ENCODE measurements at regions not wholly inside any gene's neighbourhood (a gene's known extent, or its start where the extent isn't known, plus 50 kb on each side); places are given as distances from the start of the nearest gene placed in this dataset.

DNA sequence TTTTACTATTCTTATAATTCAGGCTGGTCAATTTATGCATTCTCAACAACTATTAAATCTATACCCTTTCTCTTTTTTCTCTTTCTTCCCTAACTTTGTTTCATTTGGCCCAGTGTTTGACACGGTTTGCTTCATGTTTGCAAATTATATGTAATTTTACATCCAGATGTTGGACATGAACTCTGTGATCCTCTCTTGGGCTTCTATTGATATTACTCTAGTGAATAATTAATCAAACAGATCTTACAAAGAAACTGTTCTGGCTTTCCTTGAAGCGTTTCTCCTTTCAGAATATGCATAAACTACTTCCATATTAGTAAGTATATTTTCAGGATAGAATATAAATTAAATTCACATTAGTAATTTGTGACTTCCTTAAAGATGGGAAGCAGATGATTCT is 225.1 kb upstream of the TMEFF2 start:
- Histone ChIP-seq H3K4me1 (ENCODE audit: control insufficient read depth in 1 of 2, insufficient read depth in 2 of 2, low read length in 2 of 2) (no peaks in the 10 kb centered on the region), H3K4me3 (replicated peaks in 1 of 2; ENCODE audit: low read depth in 1 of 2, low read length in 2 of 2) (no peak overlapping the region), H3K27ac (ENCODE audit: low read depth, low read length) (no peak overlapping the region), H4K20me1 (ENCODE audit: insufficient read depth) (no peaks in the 10 kb centered on the region), H3K27me3 (ENCODE audit: insufficient read depth, low read length) (no peaks in the 10 kb centered on the region), H3K9me2 (ENCODE audit: insufficient read depth) (no peaks in the 10 kb centered on the region), H3K4me2 (ENCODE audit: low read length) (no peak overlapping the region), H3K9ac (ENCODE audit: low read length) (no peak overlapping the region), H3K79me2 (ENCODE audit: insufficient read depth, low read length) (no peaks in the 10 kb centered on the region), H3K9me3 (ENCODE audit: control insufficient read depth in 1 of 2, insufficient read depth in 1 of 2, low read depth in 1 of 2, low read length in 2 of 2) (no peaks in the 10 kb centered on the region), H2AFZ (ENCODE audit: low read depth, low read length, poor library complexity, severe bottlenecking) (no peak overlapping the region), H3K36me3 (ENCODE audit: control insufficient read depth in 1 of 2, insufficient read depth in 2 of 2, low read length in 2 of 2) (no peaks in the 10 kb centered on the region)
- no peak for TF ChIP-seq POLR2A (IDR thresholded peaks at IDR 0.05; ENCODE audit: borderline replicate concordance, extremely low read depth, insufficient read depth, insufficient read length)
- TF ChIP-seq SP1 (IDR thresholded peaks at IDR 0.05; ENCODE audit: low read depth), result no peak
- intact Hi-C loops (cut with micrococcal nuclease), result no loop called here
- no TSS peak for BruUV-seq (replicated peaks)
- POLR2A ChIA-PET, result no interaction called here
- ATAC-seq (no peak), DNase-seq (ENCODE audit: low read depth, low spot score) (no peak)
- CTCF ChIA-PET, result no interaction called here
- RAD21 ChIA-PET (ENCODE audit: low non-redundant PET in 1 of 2, low total read pairs in 2 of 2, uncharacterized antibody in 2 of 2, unreplicated experiment in 2 of 2), result no interaction called here

- DNase-seq (ENCODE audit: low read depth, low spot score) (no peak), ATAC-seq (no peak)
- ChIA-PET CTCF (no interaction called here), POLR2A (no interaction called here), RAD21 (ENCODE audit: low non-redundant PET in 1 of 2, low total read pairs in 2 of 2, uncharacterized antibody in 2 of 2, unreplicated experiment in 2 of 2) (no interaction called here)
- Histone ChIP-seq H3K9ac (ENCODE audit: low read length) (no peak overlapping the region), H3K79me2 (ENCODE audit: insufficient read depth, low read length) (no peaks in the 10 kb centered on the region), H3K4me3 (replicated peaks in 1 of 2; ENCODE audit: low read depth in 1 of 2, low read length in 2 of 2) (no peak overlapping the region), H3K27ac (ENCODE audit: low read depth, low read length) (no peak overlapping the region), H2AFZ (ENCODE audit: low read depth, low read length, poor library complexity, severe bottlenecking) (no peak overlapping the region), H3K4me1 (ENCODE audit: control insufficient read depth in 1 of 2, insufficient read depth in 2 of 2, low read length in 2 of 2) (no peaks in the 10 kb centered on the region), H3K9me2 (ENCODE audit: insufficient read depth) (no peaks in the 10 kb centered on the region), H3K27me3 (ENCODE audit: insufficient read depth, low read length) (no peaks in the 10 kb centered on the region), H3K9me3 (ENCODE audit: control insufficient read depth in 1 of 2, insufficient read depth in 1 of 2, low read depth in 1 of 2, low read length in 2 of 2) (no peaks in the 10 kb centered on the region), H4K20me1 (ENCODE audit: insufficient read depth) (no peaks in the 10 kb centered on the region), H3K4me2 (ENCODE audit: low read length) (no peak overlapping the region), H3K36me3 (ENCODE audit: control insufficient read depth in 1 of 2, insufficient read depth in 2 of 2, low read length in 2 of 2) (no peaks in the 10 kb centered on the region)
- intact Hi-C loops (cut with micrococcal nuclease), result no loop called here
- BruUV-seq (replicated peaks), result no TSS peak
- TF ChIP-seq EZH2 (IDR thresholded peaks at IDR 0.05) (no peak), CEBPB (IDR thresholded peaks at IDR 0.05; ENCODE audit: low read depth) (no peak), EGR1 (IDR thresholded peaks at IDR 0.05; ENCODE audit: low read depth) (no peak)
Observed at GRCh38 chr2:192416060-192416459, 221.3 kb upstream of the TMEFF2 start.

GRCh38 chr2:192414794-192415193 is 220.1 kb upstream of the TMEFF2 start:
- ATAC-seq (no peak), DNase-seq (ENCODE audit: low read depth, low spot score) (no peak)
- ChIA-PET POLR2A (no interaction called here), RAD21 (ENCODE audit: low non-redundant PET in 1 of 2, low total read pairs in 2 of 2, uncharacterized antibody in 2 of 2, unreplicated experiment in 2 of 2) (no interaction called here), CTCF (no interaction called here)
- intact Hi-C loops (cut with micrococcal nuclease), result no loop called here
- Histone ChIP-seq H2AFZ (ENCODE audit: low read depth, low read length, poor library complexity, severe bottlenecking) (no peak overlapping the region), H3K4me3 (replicated peaks in 1 of 2; ENCODE audit: low read depth in 1 of 2, low read length in 2 of 2) (no peak overlapping the region), H3K27ac (ENCODE audit: low read depth, low read length) (no peak overlapping the region), H3K4me2 (ENCODE audit: low read length) (no peak overlapping the region), H4K20me1 (ENCODE audit: insufficient read depth) (no peaks in the 10 kb centered on the region), H3K36me3 (ENCODE audit: control insufficient read depth in 1 of 2, insufficient read depth in 2 of 2, low read length in 2 of 2) (no peaks in the 10 kb centered on the region), H3K27me3 (ENCODE audit: insufficient read depth, low read length) (no peaks in the 10 kb centered on the region), H3K4me1 (ENCODE audit: control insufficient read depth in 1 of 2, insufficient read depth in 2 of 2, low read length in 2 of 2) (no peaks in the 10 kb centered on the region), H3K9ac (ENCODE audit: low read length) (no peak overlapping the region), H3K79me2 (ENCODE audit: insufficient read depth, low read length) (no peaks in the 10 kb centered on the region), H3K9me2 (ENCODE audit: insufficient read depth) (no peaks in the 10 kb centered on the region), H3K9me3 (ENCODE audit: control insufficient read depth in 1 of 2, insufficient read depth in 1 of 2, low read depth in 1 of 2, low read length in 2 of 2) (no peaks in the 10 kb centered on the region)
- TF ChIP-seq, protein P1, sequence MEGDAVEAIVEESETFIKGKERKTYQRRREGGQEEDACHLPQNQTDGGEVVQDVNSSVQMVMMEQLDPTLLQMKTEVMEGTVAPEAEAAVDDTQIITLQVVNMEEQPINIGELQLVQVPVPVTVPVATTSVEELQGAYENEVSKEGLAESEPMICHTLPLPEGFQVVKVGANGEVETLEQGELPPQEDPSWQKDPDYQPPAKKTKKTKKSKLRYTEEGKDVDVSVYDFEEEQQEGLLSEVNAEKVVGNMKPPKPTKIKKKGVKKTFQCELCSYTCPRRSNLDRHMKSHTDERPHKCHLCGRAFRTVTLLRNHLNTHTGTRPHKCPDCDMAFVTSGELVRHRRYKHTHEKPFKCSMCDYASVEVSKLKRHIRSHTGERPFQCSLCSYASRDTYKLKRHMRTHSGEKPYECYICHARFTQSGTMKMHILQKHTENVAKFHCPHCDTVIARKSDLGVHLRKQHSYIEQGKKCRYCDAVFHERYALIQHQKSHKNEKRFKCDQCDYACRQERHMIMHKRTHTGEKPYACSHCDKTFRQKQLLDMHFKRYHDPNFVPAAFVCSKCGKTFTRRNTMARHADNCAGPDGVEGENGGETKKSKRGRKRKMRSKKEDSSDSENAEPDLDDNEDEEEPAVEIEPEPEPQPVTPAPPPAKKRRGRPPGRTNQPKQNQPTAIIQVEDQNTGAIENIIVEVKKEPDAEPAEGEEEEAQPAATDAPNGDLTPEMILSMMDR (IDR thresholded peaks at IDR 0.05 in 2 of 3, conservative IDR thresholded peaks at IDR 0.05 in 1 of 3; ENCODE audit: borderline replicate concordance in 1 of 3, insufficient read depth in 1 of 3, low read depth in 2 of 3, low read length in 2 of 3), result no peak
- no peak for TF ChIP-seq SRF (IDR thresholded peaks at IDR 0.05; ENCODE audit: low read depth)
- TF ChIP-seq EZH2phosphoT487 (IDR thresholded peaks at IDR 0.05; ENCODE audit: borderline replicate concordance), result no peak
- TF ChIP-seq POLR2A (IDR thresholded peaks at IDR 0.05; ENCODE audit: borderline replicate concordance, extremely low read depth, insufficient read depth, insufficient read length), result no peak
- TF ChIP-seq SIN3A (IDR thresholded peaks at IDR 0.05; ENCODE audit: low read depth), result no peak
- no peak for TF ChIP-seq EGR1 (IDR thresholded peaks at IDR 0.05; ENCODE audit: low read depth)
- no TSS peak for BruUV-seq (replicated peaks)

Measured in HCT116 (cell line).